Smooth muscle cell (in vitro differentiated cells): ENCODE measurements at regions not wholly inside any gene's neighbourhood (a gene's known extent, or its start where the extent isn't known, plus 50 kb on each side); places are given as distances from the start of the nearest gene placed in this dataset.
A peak's percentile ranks its signal among the peaks of the same experiment; 100 is the strongest.

Experiments used
- DNase-seq: peaks from one replicate; lab custom pipeline; 2025; ENCODE audit not compliant: unreplicated experiment; lab: John Stamatoyannopoulos, UW
- H2AFZ ChIP-seq: fragments of 200-600 bp; sonication (generic); 2 replicates; pipeline ENCODE4 v1.6.0; 2016; ENCODE audit warnings: antibody characterized with exemption, low read depth, mild to moderate bottlenecking
- H3F3A ChIP-seq: fragments of 200-600 bp; sonication (generic); 2 replicates; pipeline ENCODE4 v1.6.0; 2017; ENCODE audit warnings: antibody characterized with exemption, low read depth
- H3K27ac ChIP-seq: fragments of 200-600 bp; sonication (generic); 2 replicates; pipeline ENCODE4 v1.5.1; 2016; ENCODE audit warnings: low read depth, mild to moderate bottlenecking
- H3K27me3 ChIP-seq: fragments of 200-600 bp; sonication (generic); 2 replicates; pipeline ENCODE4 v1.6.1; 2016; ENCODE audit warnings: low read depth, mild to moderate bottlenecking
- H3K36me3 ChIP-seq: fragments of 200-600 bp; sonication (generic); 2 replicates; pipeline ENCODE4 v1.5.1; 2016; ENCODE audit warnings: low read depth
- H3K4me1 ChIP-seq: fragments of 200-600 bp; sonication (generic); 2 replicates; pipeline ENCODE4 v1.5.1; 2016; ENCODE audit warnings: low read depth
- H3K4me2 ChIP-seq: fragments of 200-600 bp; sonication (generic); 2 replicates; pipeline ENCODE4 v1.6.0; 2016; ENCODE audit warnings: mild to moderate bottlenecking
- H3K4me3 ChIP-seq: fragments of 200-600 bp; sonication (generic); 2 replicates; pipeline ENCODE4 v1.5.1; 2016; ENCODE audit warnings: mild to moderate bottlenecking
- H3K79me2 ChIP-seq: fragments of 200-600 bp; sonication (generic); 2 replicates; pipeline ENCODE4 v1.6.0; 2016; ENCODE audit warnings: low read depth, mild to moderate bottlenecking
- H3K9ac ChIP-seq: fragments of 200-600 bp; sonication (generic); 2 replicates; pipeline ENCODE4 v1.6.0; 2016; ENCODE audit warnings: low read depth
- H3K9me3 ChIP-seq: fragments of 200-600 bp; sonication (generic); replicated peaks from 2 replicates; pipeline ENCODE4 v1.5.1; 2016; ENCODE audit warnings: low read depth
- H4K20me1 ChIP-seq: fragments of 200-600 bp; sonication (generic); 2 replicates; pipeline ENCODE4 v1.6.0; 2016; ENCODE audit warnings: low read depth
- CTCF ChIP-seq: fragments of 200-600 bp; sonication (generic); IDR thresholded peaks from 2 replicates; pipeline ENCODE4 v1.5.1; 2017; ENCODE audit warnings: borderline replicate concordance, mild to moderate bottlenecking, antibody characterized with exemption; ENCODE audit not compliant: insufficient read depth, poor library complexity, severe bottlenecking
- WGBS: methylation state at CpG from one replicate; pipeline ENCODE4 v1.1.7; 2016; ENCODE audit warnings: low lambda C conversion rate; 5-methylcytosine and 5-hydroxymethylcytosine counted together

GRCh38 chr4:81605271-81605670 is 133.6 kb upstream of the RASGEF1B start:
- Histone ChIP-seq H3K36me3 (no peaks in the 10 kb centered on the region), H4K20me1 (no peaks in the 10 kb centered on the region), H3K4me2 (no peak overlapping the region), H2AFZ (no peak overlapping the region), H3K9me3 (no peaks in the 10 kb centered on the region), H3K27ac (no peak overlapping the region), H3K9ac (no peak overlapping the region), H3K27me3 (no peaks in the 10 kb centered on the region), H3K4me3 (no peak overlapping the region), H3K4me1 (peaks cover 22% of the 10 kb centered on the region), H3F3A (peaks cover 14% of the 10 kb centered on the region), H3K79me2 (no peaks in the 10 kb centered on the region)
- WGBS = 84% methylated on average over 2 of the region's 2 CpGs
- no peak for DNase-seq
- no peak for TF ChIP-seq CTCF

DNA sequence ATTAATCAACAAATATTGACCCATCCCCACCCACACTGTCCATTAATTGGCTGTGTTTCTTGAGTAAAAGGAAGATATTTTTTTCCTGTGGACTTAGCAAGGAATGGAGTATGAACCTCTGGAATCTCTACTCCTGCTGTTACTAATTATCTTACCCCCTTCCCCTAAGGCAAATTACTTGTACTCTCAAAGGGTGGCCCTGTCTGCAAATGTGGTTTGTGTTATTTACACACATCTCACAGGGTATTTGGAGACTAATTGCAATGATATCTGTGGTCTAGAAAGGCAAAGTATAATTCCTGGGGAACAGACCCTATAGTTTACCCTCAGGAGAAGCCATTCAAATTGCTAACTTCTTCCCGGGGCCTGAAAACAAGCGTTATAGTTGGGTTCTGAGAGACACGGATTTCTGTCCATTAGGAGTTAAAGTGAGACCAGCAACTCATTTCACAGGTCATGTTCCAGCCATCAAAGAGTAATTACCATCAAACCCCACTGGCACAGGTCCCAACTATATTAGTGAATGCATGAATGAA is 133.0 kb upstream of the RASGEF1B start:
- Histone ChIP-seq H3K4me1 (peaks cover 26% of the 10 kb centered on the region), H2AFZ (no peak overlapping the region), H3K27me3 (no peaks in the 10 kb centered on the region), H3K4me3 (no peak overlapping the region), H3K27ac (no peak overlapping the region), H3K9ac (no peak overlapping the region), H3K79me2 (no peaks in the 10 kb centered on the region), H3K4me2 (no peak overlapping the region), H3F3A (peaks cover 14% of the 10 kb centered on the region), H3K9me3 (no peaks in the 10 kb centered on the region), H4K20me1 (no peaks in the 10 kb centered on the region), H3K36me3 (no peaks in the 10 kb centered on the region)
- no peak for TF ChIP-seq CTCF
- WGBS = 34% methylated on average over 3 of the region's 3 CpGs
- no peak for DNase-seq

DNA sequence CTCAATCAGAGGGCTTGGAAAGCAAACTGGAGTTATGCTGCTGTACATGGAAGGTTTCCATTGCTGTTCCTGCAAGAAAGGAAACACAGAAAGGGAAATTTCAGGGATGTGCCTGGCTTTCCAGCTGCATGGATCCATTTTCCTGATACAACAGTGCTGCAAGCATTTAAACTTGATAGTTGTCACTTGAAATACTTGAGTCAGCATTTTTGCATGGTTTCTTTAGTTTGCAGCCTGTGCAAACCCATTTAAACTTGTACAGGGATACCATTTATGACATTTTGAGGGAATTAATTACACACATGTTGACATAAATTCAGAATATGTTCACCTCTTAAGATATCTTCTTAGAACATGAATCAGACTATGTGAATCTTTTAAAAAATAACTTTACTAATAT is 131.1 kb upstream of the RASGEF1B start:
- Histone ChIP-seq H3K4me2 (no peak overlapping the region), H4K20me1 (no peaks in the 10 kb centered on the region), H3K79me2 (no peaks in the 10 kb centered on the region), H3K4me3 (no peak overlapping the region), H3F3A (peaks cover 14% of the 10 kb centered on the region), H3K27me3 (no peaks in the 10 kb centered on the region), H3K36me3 (no peaks in the 10 kb centered on the region), H3K9ac (no peak overlapping the region), H3K4me1 (peaks cover 29% of the 10 kb centered on the region), H3K27ac (no peak overlapping the region), H2AFZ (no peak overlapping the region), H3K9me3 (no peaks in the 10 kb centered on the region)
- DNase-seq = no peak
- no peak for TF ChIP-seq CTCF

GRCh38 chr4:81601358-81601694 is 129.6 kb upstream of the RASGEF1B start:
- WGBS = 10% methylated on average over 1 of the region's 1 CpG
- no peak for TF ChIP-seq CTCF
- peaks cover 25% of the 10 kb centered on the region for H3K4me1 ChIP-seq

More at GRCh38 chr4:81601358-81601694, 129.6 kb upstream of the RASGEF1B start:
- no peaks in the 10 kb centered on the region for H3K27me3 ChIP-seq
- no peaks in the 10 kb centered on the region for H4K20me1 ChIP-seq
- H3F3A ChIP-seq = peaks cover 10% of the 10 kb centered on the region
- no peaks in the 10 kb centered on the region for H3K79me2 ChIP-seq
- peak overlapping the region; percentile 68 for H3K4me2 ChIP-seq
- no peak overlapping the region for H2AFZ ChIP-seq
- H3K36me3 ChIP-seq = no peaks in the 10 kb centered on the region
- no peaks in the 10 kb centered on the region for H3K9me3 ChIP-seq
- no peak for DNase-seq
- no peak overlapping the region for H3K27ac ChIP-seq
- H3K9ac ChIP-seq = no peak overlapping the region
- no peak overlapping the region for H3K4me3 ChIP-seq
